ENCODE measurements at regions not wholly inside any gene's neighbourhood (a gene's known extent, or its start where the extent isn't known, plus 50 kb on each side); places are given as distances from the start of the nearest gene placed in this dataset.
"Not testable (repeated sequence)": the region's sequence is repeated elsewhere in the genome, so short reads cannot be mapped to it uniquely, and the experiment has no call there.

GRCh38 chr16:31981739-31982138 lies 108.1 kb downstream of the ZNF267 start:
- not testable (repeated sequence) for TF ChIP-seq USF2 (IDR thresholded peaks at IDR 0.05); CEBPB (IDR thresholded peaks at IDR 0.05); REST (IDR thresholded peaks at IDR 0.05); ZSCAN20 (CRISPR knock-in tag; IDR thresholded peaks at IDR 0.05); ZNF302 (CRISPR knock-in tag; IDR thresholded peaks at IDR 0.05); CTCF (IDR thresholded peaks at IDR 0.05); MYC (IDR thresholded peaks at IDR 0.05; ENCODE audit: borderline replicate concordance, low read length); JUNB (IDR thresholded peaks at IDR 0.05); NPAS2 (CRISPR knock-in tag; IDR thresholded peaks at IDR 0.05; ENCODE audit: borderline replicate concordance); PHF8 (IDR thresholded peaks at IDR 0.05; ENCODE audit: borderline replicate concordance, low read depth); HMGXB4 (CRISPR knock-in tag; IDR thresholded peaks at IDR 0.05; ENCODE audit: borderline replicate concordance)

Measured in A549 (cell line).